ENCODE measurements at regions not wholly inside any gene's neighbourhood (a gene's known extent, or its start where the extent isn't known, plus 50 kb on each side); places are given as distances from the start of the nearest gene placed in this dataset.

DNA sequence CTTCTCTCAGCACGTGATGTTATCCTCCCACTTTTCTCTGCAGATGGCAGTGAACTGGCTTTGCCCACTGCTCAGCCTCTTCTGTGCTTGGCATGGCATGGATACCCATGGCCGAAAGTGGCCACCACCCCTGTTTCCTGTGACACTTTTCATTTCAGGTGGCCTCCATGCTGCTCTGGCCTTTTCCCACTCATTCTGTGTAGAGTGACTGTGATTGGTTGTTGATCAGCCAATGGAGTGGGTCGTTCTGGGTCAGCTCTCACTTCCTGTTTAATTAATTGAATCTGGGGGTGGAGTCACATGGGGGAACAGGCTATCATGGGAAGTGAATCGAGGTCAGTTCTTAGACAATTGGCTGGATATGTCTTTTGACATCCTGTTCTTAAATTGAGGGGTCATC is 350.1 kb upstream of the EEF2KMT start:
- Histone ChIP-seq H3K4me3 (ENCODE audit: low read depth, low read length) (no peak overlapping the region), H3K9me3 (ENCODE audit: control insufficient read depth, insufficient read depth, low read length) (peaks cover 45% of the 10 kb centered on the region), H3K27me3 (ENCODE audit: control insufficient read depth, insufficient read depth, low read length) (no peaks in the 10 kb centered on the region), H3K27ac (ENCODE audit: low read depth, low read length) (no peak overlapping the region)
- POLR2A ChIA-PET = no interaction called here
- CTCF ChIA-PET = no interaction called here
- TF ChIP-seq, protein P1, sequence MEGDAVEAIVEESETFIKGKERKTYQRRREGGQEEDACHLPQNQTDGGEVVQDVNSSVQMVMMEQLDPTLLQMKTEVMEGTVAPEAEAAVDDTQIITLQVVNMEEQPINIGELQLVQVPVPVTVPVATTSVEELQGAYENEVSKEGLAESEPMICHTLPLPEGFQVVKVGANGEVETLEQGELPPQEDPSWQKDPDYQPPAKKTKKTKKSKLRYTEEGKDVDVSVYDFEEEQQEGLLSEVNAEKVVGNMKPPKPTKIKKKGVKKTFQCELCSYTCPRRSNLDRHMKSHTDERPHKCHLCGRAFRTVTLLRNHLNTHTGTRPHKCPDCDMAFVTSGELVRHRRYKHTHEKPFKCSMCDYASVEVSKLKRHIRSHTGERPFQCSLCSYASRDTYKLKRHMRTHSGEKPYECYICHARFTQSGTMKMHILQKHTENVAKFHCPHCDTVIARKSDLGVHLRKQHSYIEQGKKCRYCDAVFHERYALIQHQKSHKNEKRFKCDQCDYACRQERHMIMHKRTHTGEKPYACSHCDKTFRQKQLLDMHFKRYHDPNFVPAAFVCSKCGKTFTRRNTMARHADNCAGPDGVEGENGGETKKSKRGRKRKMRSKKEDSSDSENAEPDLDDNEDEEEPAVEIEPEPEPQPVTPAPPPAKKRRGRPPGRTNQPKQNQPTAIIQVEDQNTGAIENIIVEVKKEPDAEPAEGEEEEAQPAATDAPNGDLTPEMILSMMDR (IDR thresholded peaks at IDR 0.05; ENCODE audit: low read depth, low read length) = no peak
- no peak for DNase-seq (ENCODE audit: low read depth, low spot score)

DNA sequence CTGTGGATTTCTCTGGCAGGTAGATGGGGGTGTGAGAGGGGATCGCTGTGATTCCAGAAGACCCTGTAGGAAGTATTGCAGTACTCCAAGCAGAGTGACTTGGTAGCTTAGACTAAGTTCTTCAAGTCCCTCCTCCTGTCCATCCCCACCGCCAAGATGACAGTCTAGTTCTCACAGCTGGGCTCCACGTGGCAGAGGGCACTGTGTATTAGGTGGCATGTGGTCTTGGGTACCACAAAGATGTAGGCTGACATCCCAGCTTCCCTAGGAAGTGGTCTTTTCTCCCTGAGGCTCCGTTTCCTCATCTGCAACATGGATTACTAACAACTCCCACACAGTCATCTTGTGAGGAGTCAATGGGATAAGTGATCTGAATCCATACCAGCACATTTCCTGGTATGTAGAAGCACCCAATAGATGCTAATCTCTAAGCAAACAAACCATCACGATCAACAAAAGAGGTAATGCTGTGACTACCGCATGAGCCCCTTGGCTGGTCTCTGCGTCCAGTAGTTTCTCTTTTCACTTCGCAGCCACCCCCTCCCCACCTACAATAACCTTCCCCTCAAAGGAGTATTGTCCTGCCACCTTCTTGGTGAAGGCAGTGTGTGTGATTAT is 349.1 kb upstream of the EEF2KMT start:
- H3K27me3 ChIP-seq (ENCODE audit: control insufficient read depth, insufficient read depth, low read length) = no peaks in the 10 kb centered on the region
- no peak for DNase-seq (ENCODE audit: low read depth, low spot score)
- POLR2A ChIA-PET = no interaction called here
- no peak overlapping the region for H3K27ac ChIP-seq (ENCODE audit: low read depth, low read length)
- no peak overlapping the region for H3K4me3 ChIP-seq (ENCODE audit: low read depth, low read length)
- TF ChIP-seq, protein P1 (IDR thresholded peaks at IDR 0.05; ENCODE audit: low read depth, low read length) = no peak
- H3K9me3 ChIP-seq (ENCODE audit: control insufficient read depth, insufficient read depth, low read length) = peaks cover 41% of the 10 kb centered on the region
- CTCF ChIA-PET = no interaction called here

DNA sequence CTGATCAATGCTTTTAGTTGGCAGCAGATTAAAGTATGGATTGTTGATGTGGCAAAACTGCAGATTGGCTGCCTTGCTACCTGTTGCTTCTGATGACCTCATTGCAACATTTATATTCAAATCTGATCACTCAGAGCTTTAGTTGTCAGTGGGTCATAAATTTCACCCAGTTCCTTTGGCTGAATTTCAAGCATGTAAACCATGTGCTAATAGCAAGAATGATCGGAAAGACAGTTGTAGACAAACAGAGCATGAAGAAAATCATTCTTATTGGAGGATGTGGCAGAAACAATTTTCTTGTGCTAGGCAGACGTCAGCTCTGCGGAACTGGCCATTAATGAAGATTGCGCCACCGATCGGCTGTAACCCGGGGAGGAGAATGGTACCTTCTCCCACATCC is 346.6 kb upstream of the EEF2KMT start:
- POLR2A ChIA-PET = no interaction called here
- Histone ChIP-seq H3K27ac (ENCODE audit: low read depth, low read length) (no peak overlapping the region), H3K4me3 (ENCODE audit: low read depth, low read length) (no peak overlapping the region), H3K27me3 (ENCODE audit: control insufficient read depth, insufficient read depth, low read length) (no peaks in the 10 kb centered on the region), H3K9me3 (ENCODE audit: control insufficient read depth, insufficient read depth, low read length) (peaks cover 28% of the 10 kb centered on the region)
- no peak for DNase-seq (ENCODE audit: low read depth, low spot score)
- CTCF ChIA-PET = no interaction called here
- TF ChIP-seq, protein P1 (IDR thresholded peaks at IDR 0.05; ENCODE audit: low read depth, low read length) = no peak

DNA sequence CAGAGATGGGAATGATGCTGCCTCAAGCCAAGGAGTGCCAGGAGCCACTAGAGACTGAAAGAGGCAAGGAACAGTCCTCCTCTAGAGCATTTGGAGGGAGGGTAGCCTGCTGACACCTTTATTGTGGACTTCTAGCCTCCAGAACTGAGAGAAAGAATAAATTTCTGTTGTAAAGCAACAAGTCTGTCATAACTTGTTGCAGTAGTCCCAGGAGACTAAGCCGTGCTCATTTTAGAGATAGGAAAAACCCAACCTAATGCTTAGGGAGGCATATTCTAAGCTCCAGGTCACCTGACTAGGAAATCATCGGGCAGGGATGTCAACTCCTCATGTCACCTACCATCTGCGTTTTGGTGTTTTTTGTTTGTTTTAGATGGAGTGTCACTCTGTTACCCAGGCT is 345.4 kb upstream of the EEF2KMT start:
- ChIA-PET CTCF (no interaction called here), POLR2A (no interaction called here)
- DNase-seq (ENCODE audit: low read depth, low spot score) = no peak
- Histone ChIP-seq H3K27me3 (ENCODE audit: control insufficient read depth, insufficient read depth, low read length) (no peaks in the 10 kb centered on the region), H3K27ac (ENCODE audit: low read depth, low read length) (no peak overlapping the region), H3K9me3 (ENCODE audit: control insufficient read depth, insufficient read depth, low read length) (peaks cover 25% of the 10 kb centered on the region), H3K4me3 (ENCODE audit: low read depth, low read length) (no peak overlapping the region)
- TF ChIP-seq, protein P1 (IDR thresholded peaks at IDR 0.05; ENCODE audit: low read depth, low read length) = no peak

DNA sequence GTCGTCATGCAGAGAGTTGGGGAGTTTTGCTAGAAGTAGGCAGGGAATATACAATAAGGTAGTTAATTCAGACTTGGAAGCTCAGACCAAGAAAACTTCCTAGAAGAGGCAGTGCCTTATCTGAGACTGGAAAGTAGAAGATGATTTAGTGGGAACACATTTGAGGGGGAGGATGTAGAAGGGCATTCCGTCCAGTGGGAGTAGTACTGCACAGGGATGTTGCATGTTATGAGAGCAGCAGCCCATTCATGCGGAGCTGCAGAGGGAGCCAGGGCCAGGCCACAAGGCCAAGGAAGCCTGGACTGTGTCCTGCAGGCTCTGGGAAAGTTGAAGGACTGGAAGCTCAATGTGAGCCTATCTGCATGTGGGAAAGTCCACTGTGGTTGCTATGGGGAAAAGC is 344.5 kb upstream of the EEF2KMT start:
- H3K27ac ChIP-seq (ENCODE audit: low read depth, low read length) = no peak overlapping the region
- ChIA-PET CTCF (no interaction called here), POLR2A (no interaction called here)
- DNase-seq (ENCODE audit: low read depth, low spot score) = no peak
- no peaks in the 10 kb centered on the region for H3K27me3 ChIP-seq (ENCODE audit: control insufficient read depth, insufficient read depth, low read length)
- H3K9me3 ChIP-seq (ENCODE audit: control insufficient read depth, insufficient read depth, low read length) = peaks cover 16% of the 10 kb centered on the region
- TF ChIP-seq, protein P1 (IDR thresholded peaks at IDR 0.05; ENCODE audit: low read depth, low read length) = no peak
- no peak overlapping the region for H3K4me3 ChIP-seq (ENCODE audit: low read depth, low read length)
